ENCODE measurements at regions not wholly inside any gene's neighbourhood (a gene's known extent, or its start where the extent isn't known, plus 50 kb on each side); places are given as distances from the start of the nearest gene placed in this dataset.

DNA sequence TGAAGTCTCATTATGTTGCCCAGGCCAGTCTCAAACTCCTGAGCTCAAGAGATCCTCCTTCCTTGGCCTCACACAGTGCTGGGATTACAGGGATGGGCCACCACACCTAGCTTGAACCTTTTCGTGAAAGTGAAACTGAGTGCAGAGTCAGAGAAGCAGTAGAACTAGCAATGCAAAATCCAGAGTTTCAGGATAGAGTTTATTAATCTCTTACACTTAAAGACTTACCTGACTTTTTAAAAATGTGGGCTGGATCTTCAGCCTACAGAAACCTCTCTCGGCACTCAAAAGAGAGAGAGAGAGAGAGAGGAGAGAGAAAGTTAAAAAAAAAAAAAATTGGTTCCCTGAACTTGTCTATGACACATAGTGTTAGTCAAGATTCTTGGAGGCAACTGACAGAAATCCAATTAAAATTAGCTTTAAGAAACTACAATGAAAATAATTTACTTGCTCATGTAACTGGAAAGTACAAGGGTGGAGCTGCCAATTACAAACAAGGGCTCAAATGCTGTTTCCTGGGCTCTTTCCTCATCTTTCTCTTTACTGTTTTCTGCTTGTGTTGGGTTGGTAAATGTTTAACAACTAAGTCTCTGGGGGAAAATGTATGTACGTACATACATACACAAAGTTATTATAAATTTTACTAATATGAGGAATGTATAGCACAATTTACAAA lies 98.1 kb upstream of the CERS6 start:
- TF ChIP-seq, protein P1, sequence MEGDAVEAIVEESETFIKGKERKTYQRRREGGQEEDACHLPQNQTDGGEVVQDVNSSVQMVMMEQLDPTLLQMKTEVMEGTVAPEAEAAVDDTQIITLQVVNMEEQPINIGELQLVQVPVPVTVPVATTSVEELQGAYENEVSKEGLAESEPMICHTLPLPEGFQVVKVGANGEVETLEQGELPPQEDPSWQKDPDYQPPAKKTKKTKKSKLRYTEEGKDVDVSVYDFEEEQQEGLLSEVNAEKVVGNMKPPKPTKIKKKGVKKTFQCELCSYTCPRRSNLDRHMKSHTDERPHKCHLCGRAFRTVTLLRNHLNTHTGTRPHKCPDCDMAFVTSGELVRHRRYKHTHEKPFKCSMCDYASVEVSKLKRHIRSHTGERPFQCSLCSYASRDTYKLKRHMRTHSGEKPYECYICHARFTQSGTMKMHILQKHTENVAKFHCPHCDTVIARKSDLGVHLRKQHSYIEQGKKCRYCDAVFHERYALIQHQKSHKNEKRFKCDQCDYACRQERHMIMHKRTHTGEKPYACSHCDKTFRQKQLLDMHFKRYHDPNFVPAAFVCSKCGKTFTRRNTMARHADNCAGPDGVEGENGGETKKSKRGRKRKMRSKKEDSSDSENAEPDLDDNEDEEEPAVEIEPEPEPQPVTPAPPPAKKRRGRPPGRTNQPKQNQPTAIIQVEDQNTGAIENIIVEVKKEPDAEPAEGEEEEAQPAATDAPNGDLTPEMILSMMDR (IDR thresholded peaks at IDR 0.05): no peak
- no peak for TF ChIP-seq POLR2A (IDR thresholded peaks at IDR 0.05)
